Hematopoietic multipotent progenitor cell (in vitro differentiated cells): ENCODE measurements at regions not wholly inside any gene's neighbourhood (a gene's known extent, or its start where the extent isn't known, plus 50 kb on each side); places are given as distances from the start of the nearest gene placed in this dataset.
"Not testable (repeated sequence)": the region's sequence is repeated elsewhere in the genome, so short reads cannot be mapped to it uniquely, and the experiment has no call there.

Source experiments
- DNase-seq, 3 donors: peaks; one replicate each; pipeline ENCODE4 v3.0.0-alpha.2; 2011 to 2015; ENCODE audit warnings: low read depth in 2 of 3, low spot score in 2 of 3

- DNase-seq, result no peak
Observed at GRCh38 chr9:110008663-110009062, 199.3 kb downstream of the C9orf152 start.

- DNase-seq, result no peak
Observed at GRCh38 chr9:110011628-110012320, 196.2 kb downstream of the C9orf152 start.

- DNase-seq, result no peak
Observed at GRCh38 chr9:110013064-110013463, 194.9 kb downstream of the C9orf152 start.

- DNase-seq, result no peak
Observed at GRCh38 chr9:110015759-110016158, 192.2 kb downstream of the C9orf152 start.

- no peak for DNase-seq
Observed at GRCh38 chr9:110016340-110016739, 191.6 kb downstream of the C9orf152 start.

- not testable (repeated sequence) for DNase-seq
Observed at GRCh38 chr9:110020216-110020615, 187.7 kb downstream of the C9orf152 start.

GRCh38 chr9:110021891-110022290, 186.1 kb downstream of the C9orf152 start:
- peak in 2 of 3 donors; percentile 25 to 73 for DNase-seq

GRCh38 chr9:110023221-110023620, 184.7 kb downstream of the C9orf152 start:
- not testable (repeated sequence) for DNase-seq

GRCh38 chr9:110025551-110026170, 182.3 kb downstream of the C9orf152 start:
- no peak for DNase-seq

- no peak for DNase-seq
Observed at GRCh38 chr9:110027671-110028081, 180.3 kb downstream of the C9orf152 start.

GRCh38 chr9:110028271-110028670, 179.7 kb downstream of the C9orf152 start:
- DNase-seq, result no peak

- no peak for DNase-seq
Observed at GRCh38 chr9:110028676-110029075, 179.3 kb downstream of the C9orf152 start.

GRCh38 chr9:110029429-110029955, 178.5 kb downstream of the C9orf152 start:
- DNase-seq, result no peak

GRCh38 chr9:110029956-110030480, 177.9 kb downstream of the C9orf152 start:
- no peak for DNase-seq

- no peak for DNase-seq
Observed at GRCh38 chr9:110030632-110031031, 177.3 kb downstream of the C9orf152 start.

- DNase-seq, result no peak
Observed at GRCh38 chr9:110031511-110032173, 176.3 kb downstream of the C9orf152 start.

- DNase-seq, result not testable (repeated sequence)
Observed at GRCh38 chr9:110032532-110032931, 175.4 kb downstream of the C9orf152 start.

GRCh38 chr9:110033869-110034268, 174.1 kb downstream of the C9orf152 start:
- no peak for DNase-seq

- DNase-seq, result no peak
Observed at GRCh38 chr9:110036286-110036685, 171.7 kb downstream of the C9orf152 start.

GRCh38 chr9:110040788-110041187, 167.2 kb downstream of the C9orf152 start:
- DNase-seq, result no peak

- DNase-seq, result no peak
Observed at GRCh38 chr9:110041452-110041851, 166.5 kb downstream of the C9orf152 start.
